Ascending aorta (tissue), 2 donors: ENCODE measurements at regions not wholly inside any gene's neighbourhood (a gene's known extent, or its start where the extent isn't known, plus 50 kb on each side); places are given as distances from the start of the nearest gene placed in this dataset.

Experiments used
- DNase-seq, 2 donors: peaks; one replicate each; pipeline ENCODE4 v3.0.0-alpha.2; 2019; ENCODE audit warnings: low spot score in 2 of 2
- H3K27ac ChIP-seq, 2 donors: fragments of 200-600 bp; sonication (generic); one replicate each; pipeline ENCODE4 v1.5.1; 2016 to 2017; ENCODE audit warnings: mild to moderate bottlenecking in 1 of 2
- H3K27me3 ChIP-seq: fragments of 200-600 bp; sonication (generic); one replicate; pipeline ENCODE4 v1.5.1; 2017
- H3K36me3 ChIP-seq, 2 donors: fragments of 200-600 bp; sonication (generic); one replicate each; pipeline ENCODE4 v1.5.1; 2016
- H3K4me1 ChIP-seq, 2 donors: fragments of 200-600 bp; sonication (generic); one replicate each; pipeline ENCODE4 v1.5.1; 2016 to 2017; ENCODE audit warnings: mild to moderate bottlenecking in 1 of 2
- H3K4me3 ChIP-seq, 2 donors: fragments of 200-600 bp; sonication (generic); one replicate each; pipeline ENCODE4 v1.5.1; 2016 to 2017; ENCODE audit warnings: mild to moderate bottlenecking in 1 of 2
- H3K9me3 ChIP-seq, 2 donors: fragments of 200-600 bp; sonication (generic); one replicate each; pipeline ENCODE4 v1.5.1; 2016
- CTCF ChIP-seq, 3 experiments: fragments of 200-600 bp in 2 of 3; fragments of 450-650 bp in 1 of 3; sonication (generic) in 2 of 3; IDR thresholded peaks; one replicate each; pipeline ENCODE4 v1.5.1; 2016 to 2019; ENCODE audit warnings: antibody characterized with exemption in 3 of 3, mild to moderate bottlenecking in 1 of 3, moderate library complexity in 1 of 3
- intact Hi-C: fragments of 100-400 bp; cut with DNase I; formaldehyde crosslinking; loops from one replicate; pipeline ENCODE4 v1.15.1; 2023

GRCh38 chr7:9621927-9622326, 1188.5 kb downstream of the NXPH1 start:
- H3K27me3 ChIP-seq: no peaks in the 10 kb centered on the region
- H3K4me1 ChIP-seq: no peaks in the 10 kb centered on the region
- H3K9me3 ChIP-seq: no peaks in the 10 kb centered on the region
- intact Hi-C loops: no loop called here
- no peak overlapping the region for H3K27ac ChIP-seq
- no peaks in the 10 kb centered on the region for H3K36me3 ChIP-seq
- DNase-seq: no peak
- no peak for TF ChIP-seq CTCF (IDR thresholded peaks at IDR 0.05)
- no peak overlapping the region for H3K4me3 ChIP-seq

- DNase-seq: no peak
- H3K4me1 ChIP-seq: no peaks in the 10 kb centered on the region
- intact Hi-C loops: no loop called here
- no peak for TF ChIP-seq CTCF (IDR thresholded peaks at IDR 0.05)
- H3K27ac ChIP-seq: no peak overlapping the region
- no peaks in the 10 kb centered on the region for H3K36me3 ChIP-seq
- no peaks in the 10 kb centered on the region for H3K27me3 ChIP-seq
- H3K9me3 ChIP-seq: no peaks in the 10 kb centered on the region
- H3K4me3 ChIP-seq: no peak overlapping the region
Measured at GRCh38 chr7:9625953-9626352, 1192.5 kb downstream of the NXPH1 start.

- Histone ChIP-seq H3K27ac (no peak overlapping the region), H3K27me3 (no peaks in the 10 kb centered on the region), H3K9me3 (no peaks in the 10 kb centered on the region), H3K36me3 (no peaks in the 10 kb centered on the region), H3K4me1 (no peaks in the 10 kb centered on the region), H3K4me3 (no peak overlapping the region)
- intact Hi-C loops: no loop called here
- DNase-seq: no peak
- TF ChIP-seq CTCF (IDR thresholded peaks at IDR 0.05): no peak
Measured at GRCh38 chr7:9645756-9646155, 1212.3 kb downstream of the NXPH1 start.

- TF ChIP-seq CTCF (IDR thresholded peaks at IDR 0.05): no peak
- Histone ChIP-seq H3K4me1 (no peaks in the 10 kb centered on the region), H3K27me3 (no peaks in the 10 kb centered on the region), H3K27ac (no peak overlapping the region), H3K4me3 (no peak overlapping the region), H3K9me3 (no peaks in the 10 kb centered on the region), H3K36me3 (no peaks in the 10 kb centered on the region)
- intact Hi-C loops: no loop called here
- no peak for DNase-seq
Measured at GRCh38 chr7:9657257-9657656, 1223.8 kb downstream of the NXPH1 start.

- Histone ChIP-seq H3K4me1 (no peaks in the 10 kb centered on the region), H3K9me3 (no peaks in the 10 kb centered on the region), H3K4me3 (no peak overlapping the region), H3K36me3 (no peaks in the 10 kb centered on the region), H3K27me3 (no peaks in the 10 kb centered on the region), H3K27ac (no peak overlapping the region)
- TF ChIP-seq CTCF (IDR thresholded peaks at IDR 0.05): no peak
- DNase-seq: no peak
- intact Hi-C loops: no loop called here
Measured at GRCh38 chr7:9671979-9672917, 1238.8 kb downstream of the NXPH1 start.
